Fibroblast of lung (primary cell): ENCODE measurements at regions not wholly inside any gene's neighbourhood (a gene's known extent, or its start where the extent isn't known, plus 50 kb on each side); places are given as distances from the start of the nearest gene placed in this dataset.

Experiments
- CTCF ChIP-seq, 2 donors: IDR thresholded peaks in 1 of 2; conservative IDR thresholded peaks in 1 of 2; 1 replicate in 1 of 2; 2 replicates in 1 of 2; pipeline ENCODE4 v1.5.1; 2011 to 2012; ENCODE audit warnings: low read length in 2 of 2, control low read depth in 1 of 2, inconsistent platforms in 1 of 2, low read depth in 1 of 2, mild to moderate bottlenecking in 1 of 2
- EZH2 ChIP-seq: IDR thresholded peaks from 2 replicates; pipeline ENCODE4 v1.5.1; 2012; ENCODE audit warnings: low read length, control low read depth, mild to moderate bottlenecking; ENCODE audit errors: missing control alignments

GRCh38 chr17:21512307-21513011, 136.3 kb downstream of the KCNJ12 start:
- no peak for TF ChIP-seq CTCF (conservative IDR thresholded peaks at IDR 0.05 in 1 of 2, IDR thresholded peaks at IDR 0.05 in 1 of 2; ENCODE audit: low read depth in 1 of 2, low read length in 2 of 2)
- no peak for TF ChIP-seq EZH2
